Heart right ventricle (tissue), 16 donors: ENCODE measurements at regions not wholly inside any gene's neighbourhood (a gene's known extent, or its start where the extent isn't known, plus 50 kb on each side); places are given as distances from the start of the nearest gene placed in this dataset.
A peak's percentile ranks its signal among the peaks of the same experiment; 100 is the strongest.
"Not testable (repeated sequence)": the region's sequence is repeated elsewhere in the genome, so short reads cannot be mapped to it uniquely, and the experiment has no call there.

ENCODE experiments used
- ATAC-seq, 8 donors: fragments of 200-7000 bp; cut with Tn5 transposase; one replicate each; pipeline ENCODE4 v1.9.1; 2020; ENCODE audit warnings: mild to moderate bottlenecking in 8 of 8, moderate library complexity in 8 of 8, moderate number of reproducible peaks in 1 of 8
- DNase-seq, 2 donors: peaks; one replicate each; pipeline ENCODE4 v3.0.0-alpha.2; 2020
- H3K27ac ChIP-seq, 10 donors: fragments of 200-600 bp; sonication (generic) in 2 of 10; one replicate each; pipeline versions ENCODE4 v1.5.0 to v1.8.0; 2020 to 2022; ENCODE audit warnings: mild to moderate bottlenecking in 3 of 10
- H3K27me3 ChIP-seq, 7 donors: fragments of 200-600 bp; one replicate each; pipeline ENCODE4 v1.8.0; 2021 to 2022; ENCODE audit warnings: mild to moderate bottlenecking in 2 of 7
- H3K36me3 ChIP-seq, 9 donors: fragments of 200-600 bp; sonication (generic) in 1 of 9; one replicate each; pipeline versions ENCODE4 v1.5.0 to v1.8.0; 2020 to 2022; ENCODE audit warnings: mild to moderate bottlenecking in 2 of 9
- H3K4me1 ChIP-seq, 9 donors: fragments of 200-600 bp; sonication (generic) in 1 of 9; one replicate each; pipeline versions ENCODE4 v1.5.0 to v1.8.0; 2020 to 2022; ENCODE audit warnings: mild to moderate bottlenecking in 4 of 9
- H3K4me3 ChIP-seq, 10 donors: fragments of 200-600 bp; sonication (generic) in 2 of 10; one replicate each; pipeline versions ENCODE4 v1.5.0 to v1.8.0; 2020 to 2022; ENCODE audit warnings: mild to moderate bottlenecking in 7 of 10, moderate library complexity in 2 of 10
- H3K9me3 ChIP-seq, 11 donors: fragments of 200-600 bp in 10 of 11; sonication (generic) in 2 of 11; one replicate each; pipeline versions ENCODE4 v1.5.0 to v1.8.0; 2013 to 2022; ENCODE audit warnings: mild to moderate bottlenecking in 2 of 11, control low read depth in 1 of 11, moderate library complexity in 1 of 11
- WGBS, 2 donors: extraction: QIAGEN DNeasy Blood & Tissue Kit; methylation state at CpG; one replicate each; pipeline ENCODE4 v1.1.7; 2013; ENCODE audit warnings: inconsistent platforms in 1 of 2; 5-methylcytosine and 5-hydroxymethylcytosine counted together
- intact Hi-C, 10 donors: fragments of 100-400 bp; cut with DNase I; formaldehyde crosslinking; loops; one replicate each; pipeline versions ENCODE4 v1.11.1 to v1.14.2; 2022
- TF ChIP-seq, protein P1 (sequence below), 9 donors: fragments of 200-600 bp; sonication (generic) in 2 of 9; IDR thresholded peaks; one replicate each; pipeline versions ENCODE4 v1.5.0 to v1.8.0; 2021 to 2022; ENCODE audit warnings: antibody characterized with exemption in 9 of 9, mild to moderate bottlenecking in 5 of 9, moderate library complexity in 1 of 9
- donor health status: Arrhythmogenic right ventricular cardiomyopathy.
- donor health status: ischemic (EF 13 %, LVEDD 7.1; RV severe dilation, severe dysfunction).
- donor health status: healthy with polysubstance abuse.
- donor health status: DM: no; HTN: yes; CAD: no.
- donor health status: DM: no; HTN: no; CAD: no.
- donor health status: ischemic (EF 25% LVEDD 6.9; RV normal size, moderate dysfunction).
- donor health status: ischemic (EF 25% LVEDD 5.7; RV mildly dilated, moderate dysfunction).
- donor health status: healthy.
- donor health status: DM: yes; HTN: yes; CAD: no.
- donor health status: Ischemic cardiomyopathy.
- donor health status: ischemic (EF 35%, LVEDD 5.7; RV mildly dilated, moderate dysfunction).
- donor health status: nonischemic (EF 11% LVEDD 7.7; RV severe dilation, severe dysfunction).
- donor health status: DM: yes; HTN: yes; CAD: no.
- donor health status: PGD.
- donor health status: ischemic (EF 29% LVEDD 5.4; RV normal size, mild dysfunction).
- donor health status: nonischemic (EF 23%, LVEDD 6.1; RV moderate dilation, normal function).

DNA sequence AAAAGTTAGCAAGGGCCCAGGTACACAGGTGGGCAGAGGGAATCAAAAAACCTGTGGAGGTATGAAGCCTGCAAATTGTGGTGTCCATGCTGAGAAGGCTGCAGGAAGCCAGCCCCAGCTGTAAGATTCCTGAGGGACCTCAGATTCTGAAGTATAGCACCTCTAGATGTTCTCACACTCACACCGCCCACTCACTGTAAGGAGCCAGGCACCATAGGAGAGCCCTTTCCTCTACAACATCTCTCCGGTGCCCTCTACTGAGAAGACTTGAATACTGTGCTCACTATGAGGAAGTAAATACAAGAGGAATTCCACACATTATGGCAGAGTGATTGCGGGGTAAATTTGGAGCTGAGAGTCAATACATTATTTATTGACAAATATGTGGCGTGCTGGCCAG is 68.9 kb upstream of the RUBCNL start:
- H3K9me3 ChIP-seq, intact Hi-C loops, H3K4me3 ChIP-seq, H3K27ac ChIP-seq, H3K36me3 ChIP-seq, DNase-seq, H3K4me1 ChIP-seq, H3K27me3 ChIP-seq: not testable (repeated sequence)
- peak in 4 of 8 donors; percentile 46 to 66 (median 52) for ATAC-seq
- WGBS, 2 donors, result 25 to 44% methylated on average over 4 of the region's 4 CpGs
- TF ChIP-seq, protein P1, sequence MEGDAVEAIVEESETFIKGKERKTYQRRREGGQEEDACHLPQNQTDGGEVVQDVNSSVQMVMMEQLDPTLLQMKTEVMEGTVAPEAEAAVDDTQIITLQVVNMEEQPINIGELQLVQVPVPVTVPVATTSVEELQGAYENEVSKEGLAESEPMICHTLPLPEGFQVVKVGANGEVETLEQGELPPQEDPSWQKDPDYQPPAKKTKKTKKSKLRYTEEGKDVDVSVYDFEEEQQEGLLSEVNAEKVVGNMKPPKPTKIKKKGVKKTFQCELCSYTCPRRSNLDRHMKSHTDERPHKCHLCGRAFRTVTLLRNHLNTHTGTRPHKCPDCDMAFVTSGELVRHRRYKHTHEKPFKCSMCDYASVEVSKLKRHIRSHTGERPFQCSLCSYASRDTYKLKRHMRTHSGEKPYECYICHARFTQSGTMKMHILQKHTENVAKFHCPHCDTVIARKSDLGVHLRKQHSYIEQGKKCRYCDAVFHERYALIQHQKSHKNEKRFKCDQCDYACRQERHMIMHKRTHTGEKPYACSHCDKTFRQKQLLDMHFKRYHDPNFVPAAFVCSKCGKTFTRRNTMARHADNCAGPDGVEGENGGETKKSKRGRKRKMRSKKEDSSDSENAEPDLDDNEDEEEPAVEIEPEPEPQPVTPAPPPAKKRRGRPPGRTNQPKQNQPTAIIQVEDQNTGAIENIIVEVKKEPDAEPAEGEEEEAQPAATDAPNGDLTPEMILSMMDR (IDR thresholded peaks at IDR 0.05), result peak in 1 of 9 donors; percentile 32

DNA sequence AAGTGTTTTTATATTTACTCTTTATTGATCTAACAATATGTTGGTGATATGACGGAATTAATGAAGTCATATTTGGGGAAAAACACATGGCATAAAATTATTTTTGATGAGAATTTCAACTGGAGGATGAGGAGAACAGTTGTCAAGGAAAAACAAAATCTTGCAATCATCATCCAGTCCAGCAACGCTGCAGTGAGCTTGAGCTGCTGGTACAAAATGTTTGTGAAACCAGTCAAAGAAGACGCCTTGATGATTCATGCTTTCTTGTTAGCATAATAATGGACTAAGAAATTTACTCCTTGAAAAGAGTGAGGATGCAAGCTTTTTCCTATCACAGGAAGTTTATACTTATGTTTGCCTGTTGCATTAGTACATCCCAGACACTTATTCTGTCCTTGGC is 64.1 kb upstream of the RUBCNL start:
- H3K9me3 ChIP-seq, ATAC-seq, H3K4me1 ChIP-seq, H3K36me3 ChIP-seq, H3K27ac ChIP-seq, DNase-seq, H3K27me3 ChIP-seq, H3K4me3 ChIP-seq, intact Hi-C loops: not testable (repeated sequence)
- 73 to 83% methylated on average over 3 of the region's 3 CpGs for whole genome bisulfite sequencing, 2 donors

DNA sequence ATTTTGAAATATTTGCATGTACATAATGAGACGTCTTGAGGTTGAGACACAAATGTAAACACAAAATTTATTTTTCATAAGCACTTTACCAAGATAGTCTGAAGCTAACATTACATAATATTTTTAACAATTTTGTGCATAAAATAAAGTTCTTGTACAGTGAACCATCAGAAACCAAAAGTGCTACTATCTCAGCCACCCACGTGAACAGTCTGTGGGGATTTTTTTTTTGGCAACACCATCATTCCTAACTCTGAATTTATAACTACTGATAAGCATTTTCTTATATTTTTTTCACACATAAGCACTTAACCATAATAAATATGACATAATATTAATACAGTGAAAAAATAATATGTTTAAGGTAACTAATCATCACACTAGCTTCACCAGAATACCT is 62.9 kb upstream of the RUBCNL start:
- ATAC-seq, intact Hi-C loops, H3K4me1 ChIP-seq, H3K27ac ChIP-seq, H3K27me3 ChIP-seq, H3K4me3 ChIP-seq, H3K9me3 ChIP-seq, DNase-seq, H3K36me3 ChIP-seq: not testable (repeated sequence)
- WGBS, 2 donors, result 43 to 72% methylated on average over 2 of the region's 2 CpGs

DNA sequence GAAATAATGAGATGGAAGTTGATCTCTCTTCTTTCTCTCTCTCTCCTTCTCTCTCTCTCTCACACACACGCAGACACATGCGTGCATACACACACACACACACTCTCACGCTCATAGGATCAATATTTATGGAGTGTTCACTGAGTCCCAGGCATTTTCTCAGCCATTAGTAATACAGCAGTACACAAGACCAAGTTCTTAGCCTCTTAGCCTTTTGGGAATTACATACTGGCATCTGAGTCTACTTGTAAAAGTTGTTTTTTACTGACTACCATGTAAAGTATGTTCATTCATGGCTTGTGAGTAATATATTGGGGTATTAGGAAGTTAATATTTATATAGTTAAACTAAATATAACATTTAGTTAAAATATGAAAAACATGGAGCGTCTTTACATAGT is 61.1 kb upstream of the RUBCNL start:
- intact Hi-C loops, H3K36me3 ChIP-seq, H3K27ac ChIP-seq, H3K9me3 ChIP-seq, H3K27me3 ChIP-seq, H3K4me3 ChIP-seq, DNase-seq, H3K4me1 ChIP-seq, ATAC-seq: not testable (repeated sequence)
- 64 to 72% methylated on average over 3 of the region's 4 CpGs for WGBS, 2 donors

DNA sequence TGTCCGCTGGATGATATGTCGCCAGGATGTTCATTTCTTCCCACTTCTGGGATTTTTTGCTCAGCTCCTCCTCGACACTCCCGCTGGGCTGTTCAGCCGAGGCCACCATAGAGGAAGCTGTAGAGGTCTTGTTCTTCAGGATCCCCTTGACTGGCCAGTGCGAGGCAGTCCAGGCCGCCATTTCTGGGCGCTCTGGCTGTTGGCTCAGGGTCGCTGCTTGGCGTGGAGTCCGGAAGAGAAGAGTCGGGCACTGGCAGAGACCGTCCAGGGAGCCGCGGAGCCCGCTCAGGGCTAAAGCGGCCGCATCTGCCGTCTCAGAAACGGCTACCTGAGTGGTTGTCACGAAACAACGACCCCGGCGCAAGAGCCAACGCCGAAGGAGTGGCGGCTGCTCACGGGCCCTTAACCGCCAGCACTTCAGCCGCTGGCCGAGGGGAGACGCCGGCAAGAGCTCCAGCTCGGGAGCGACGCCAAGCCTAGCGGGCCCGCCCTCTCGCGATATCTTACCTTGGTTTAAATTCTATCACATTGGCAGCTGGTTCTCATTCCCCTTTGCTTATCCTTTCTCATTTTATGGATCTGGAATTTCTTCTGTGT is 50.9 kb upstream of the RUBCNL start:
- WGBS, 2 donors, result 57 to 65% methylated on average over 40 of the region's 40 CpGs
- Histone ChIP-seq H3K27me3 (peaks cover 0 to 21% (median 0%) of the 10 kb centered on the region in 7 donors), H3K4me3 (peak overlapping the region in 3 of 10 donors; percentile 2 to 22 (median 12))
- DNase-seq, H3K4me1 ChIP-seq, H3K27ac ChIP-seq, H3K36me3 ChIP-seq, H3K9me3 ChIP-seq, intact Hi-C loops, ATAC-seq: not testable (repeated sequence)
